ENCODE measurements at regions not wholly inside any gene's neighbourhood (a gene's known extent, or its start where the extent isn't known, plus 50 kb on each side); places are given as distances from the start of the nearest gene placed in this dataset.

- no peak for DNase-seq
These were observed 194.9 kb upstream of the BTG1 start for GRCh38 chr12:92340441-92341064.

- no peak for DNase-seq
These were observed 194.4 kb upstream of the BTG1 start for GRCh38 chr12:92340003-92340402.

GRCh38 chr12:92339198-92339821 lies 193.7 kb upstream of the BTG1 start:
- DNase-seq: no peak

GRCh38 chr12:92338671-92339070 lies 193.0 kb upstream of the BTG1 start:
- DNase-seq: no peak

- DNase-seq: no peak
These were observed 192.5 kb upstream of the BTG1 start for GRCh38 chr12:92338102-92338501.

- DNase-seq: no peak
These were observed 191.5 kb upstream of the BTG1 start for GRCh38 chr12:92337128-92337527.

- DNase-seq: no peak
These were observed 191.0 kb upstream of the BTG1 start for GRCh38 chr12:92336641-92337040.

- no peak for DNase-seq
These were observed 190.2 kb upstream of the BTG1 start for GRCh38 chr12:92335831-92336230.

GRCh38 chr12:92334552-92334951 lies 188.9 kb upstream of the BTG1 start:
- DNase-seq: no peak

- DNase-seq: no peak
These were observed 186.9 kb upstream of the BTG1 start for GRCh38 chr12:92332552-92332951.

- DNase-seq: no peak
These were observed 185.7 kb upstream of the BTG1 start for GRCh38 chr12:92331383-92331782.

- DNase-seq: no peak
These were observed 185.0 kb upstream of the BTG1 start for GRCh38 chr12:92330654-92331053.

GRCh38 chr12:92326877-92327276 lies 181.2 kb upstream of the BTG1 start:
- no peak for DNase-seq

- DNase-seq: no peak
These were observed 179.3 kb upstream of the BTG1 start for GRCh38 chr12:92324849-92325500.

GRCh38 chr12:92312463-92312964 lies 166.9 kb upstream of the BTG1 start:
- DNase-seq: no peak

- no peak for DNase-seq
These were observed 158.9 kb upstream of the BTG1 start for GRCh38 chr12:92304371-92305055.

- no peak for DNase-seq
These were observed 156.6 kb upstream of the BTG1 start for GRCh38 chr12:92302041-92302829.

GRCh38 chr12:92301356-92301755 lies 155.7 kb upstream of the BTG1 start:
- no peak for DNase-seq

- DNase-seq: no peak
These were observed 155.1 kb upstream of the BTG1 start for GRCh38 chr12:92300777-92301176.

GRCh38 chr12:92299744-92300143 lies 154.1 kb upstream of the BTG1 start:
- no peak for DNase-seq

GRCh38 chr12:92299344-92299743 lies 153.7 kb upstream of the BTG1 start:
- no peak for DNase-seq

GRCh38 chr12:92297932-92298696 lies 152.5 kb upstream of the BTG1 start:
- peak in 1 of 2 experiments; percentile 9 for DNase-seq

Data from stimulated activated CD4-positive, alpha-beta T cell treated with anti-CD3 and anti-CD28 coated beads, Interleukin-4, amount 100 ng/mL, for 4 hours (primary cell).